22Rv1 (cell line): ENCODE measurements at regions not wholly inside any gene's neighbourhood (a gene's known extent, or its start where the extent isn't known, plus 50 kb on each side); places are given as distances from the start of the nearest gene placed in this dataset.
"Not testable (repeated sequence)": the region's sequence is repeated elsewhere in the genome, so short reads cannot be mapped to it uniquely, and the experiment has no call there.

Experiments
- ZFX ChIP-seq: fragments of 450-650 bp; IDR thresholded peaks from 2 replicates; pipeline ENCODE4 v1.6.1; 2017; ENCODE audit warnings: antibody characterized with exemption, borderline replicate concordance
- TF ChIP-seq, protein P1 (sequence below): fragments of 450-650 bp; IDR thresholded peaks from 2 replicates; pipeline ENCODE4 v1.5.1; 2017; ENCODE audit warnings: mild to moderate bottlenecking

- not testable (repeated sequence) for TF ChIP-seq ZFX
- TF ChIP-seq, protein P1, sequence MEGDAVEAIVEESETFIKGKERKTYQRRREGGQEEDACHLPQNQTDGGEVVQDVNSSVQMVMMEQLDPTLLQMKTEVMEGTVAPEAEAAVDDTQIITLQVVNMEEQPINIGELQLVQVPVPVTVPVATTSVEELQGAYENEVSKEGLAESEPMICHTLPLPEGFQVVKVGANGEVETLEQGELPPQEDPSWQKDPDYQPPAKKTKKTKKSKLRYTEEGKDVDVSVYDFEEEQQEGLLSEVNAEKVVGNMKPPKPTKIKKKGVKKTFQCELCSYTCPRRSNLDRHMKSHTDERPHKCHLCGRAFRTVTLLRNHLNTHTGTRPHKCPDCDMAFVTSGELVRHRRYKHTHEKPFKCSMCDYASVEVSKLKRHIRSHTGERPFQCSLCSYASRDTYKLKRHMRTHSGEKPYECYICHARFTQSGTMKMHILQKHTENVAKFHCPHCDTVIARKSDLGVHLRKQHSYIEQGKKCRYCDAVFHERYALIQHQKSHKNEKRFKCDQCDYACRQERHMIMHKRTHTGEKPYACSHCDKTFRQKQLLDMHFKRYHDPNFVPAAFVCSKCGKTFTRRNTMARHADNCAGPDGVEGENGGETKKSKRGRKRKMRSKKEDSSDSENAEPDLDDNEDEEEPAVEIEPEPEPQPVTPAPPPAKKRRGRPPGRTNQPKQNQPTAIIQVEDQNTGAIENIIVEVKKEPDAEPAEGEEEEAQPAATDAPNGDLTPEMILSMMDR = not testable (repeated sequence)
These were observed 232.1 kb downstream of the NPIPA8 start for GRCh38 chr16:18104412-18104811.
